Pons (tissue), 1 donor: ENCODE measurements at regions not wholly inside any gene's neighbourhood (a gene's known extent, or its start where the extent isn't known, plus 50 kb on each side); places are given as distances from the start of the nearest gene placed in this dataset.

Experiments
- DNase-seq: peaks from one replicate; pipeline ENCODE4 v3.0.0-alpha.2; 2016; ENCODE audit warnings: low spot score

- DNase-seq = no peak
Measured at GRCh38 chr1:201656311-201657032, 117.5 kb downstream of the NAV1 start.

- no peak for DNase-seq
Measured at GRCh38 chr1:201659572-201659971, 120.6 kb downstream of the NAV1 start.

GRCh38 chr1:201660931-201661822 lies 122.2 kb downstream of the NAV1 start:
- DNase-seq = no peak

- DNase-seq = no peak
Measured at GRCh38 chr1:201661823-201662359, 123.0 kb downstream of the NAV1 start.

GRCh38 chr1:201662646-201663045 lies 123.7 kb downstream of the NAV1 start:
- no peak for DNase-seq

- no peak for DNase-seq
Measured at GRCh38 chr1:201663491-201664113, 124.7 kb downstream of the NAV1 start.

GRCh38 chr1:201665036-201665435 lies 126.1 kb downstream of the NAV1 start:
- peak; percentile 58 for DNase-seq

- no peak for DNase-seq
Measured at GRCh38 chr1:201666102-201666501, 127.2 kb downstream of the NAV1 start.

DNA sequence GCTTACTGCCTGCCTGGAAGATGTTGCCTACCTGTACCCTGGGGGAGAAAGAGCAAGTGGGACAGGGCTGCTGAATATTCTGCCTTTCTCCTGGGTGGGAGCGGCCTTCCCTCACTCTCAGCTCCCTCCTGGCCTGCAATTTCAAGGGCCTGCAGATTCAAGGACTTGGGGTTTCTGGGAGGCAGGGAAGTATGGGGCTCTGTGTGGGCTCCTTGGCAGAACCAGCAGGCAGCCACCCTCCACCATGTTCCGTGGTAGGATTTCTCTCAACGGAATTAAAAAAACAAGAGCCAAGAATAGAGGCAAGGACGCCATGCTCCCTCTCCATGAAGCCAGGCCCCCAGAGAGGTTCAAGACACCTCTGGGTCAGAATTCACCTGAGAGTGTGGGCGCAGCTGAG lies 127.7 kb downstream of the NAV1 start:
- no peak for DNase-seq

DNA sequence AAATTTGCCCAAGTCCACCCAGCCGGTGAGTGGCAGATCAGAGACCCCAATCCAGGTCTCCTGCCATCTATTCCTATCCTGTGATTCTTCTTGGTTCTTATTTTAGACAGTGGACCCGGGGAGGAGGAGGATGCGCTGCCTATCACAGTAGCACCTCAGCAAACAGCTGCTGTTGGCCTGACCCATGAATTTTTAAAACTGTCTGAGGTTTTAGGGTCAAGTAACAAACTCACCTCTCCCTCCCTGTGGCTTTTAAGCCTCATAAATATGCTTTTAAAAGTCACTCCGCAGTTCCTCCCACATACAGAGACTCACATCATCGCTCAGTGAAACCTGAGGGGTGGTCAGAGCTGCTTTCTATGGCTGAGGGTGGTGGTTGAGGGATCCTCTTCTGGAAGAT lies 128.6 kb downstream of the NAV1 start:
- DNase-seq = no peak

- DNase-seq = no peak
Measured at GRCh38 chr1:201670517-201670916, 131.6 kb downstream of the NAV1 start.

DNA sequence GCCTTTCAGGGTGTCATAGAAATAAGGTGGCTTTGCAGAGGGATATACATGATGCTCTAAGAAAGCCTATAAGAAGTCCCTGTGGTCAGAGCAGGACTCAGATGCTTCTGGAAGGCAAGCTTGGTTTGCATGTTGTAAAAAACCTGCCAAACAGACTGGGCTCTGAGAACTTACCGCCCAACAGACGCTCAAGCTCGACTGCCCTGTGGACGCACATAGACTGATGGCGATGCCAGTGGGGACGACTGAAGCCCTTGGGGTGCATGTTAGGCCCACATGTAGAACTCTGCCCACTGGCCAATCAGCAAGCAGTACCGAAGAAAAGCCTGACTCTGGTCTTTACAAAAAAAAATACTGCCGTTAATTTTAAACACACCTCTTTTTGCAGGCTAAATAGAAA lies 133.8 kb downstream of the NAV1 start:
- no peak for DNase-seq

- no peak for DNase-seq
Measured at GRCh38 chr1:201673093-201673492, 134.2 kb downstream of the NAV1 start.

DNA sequence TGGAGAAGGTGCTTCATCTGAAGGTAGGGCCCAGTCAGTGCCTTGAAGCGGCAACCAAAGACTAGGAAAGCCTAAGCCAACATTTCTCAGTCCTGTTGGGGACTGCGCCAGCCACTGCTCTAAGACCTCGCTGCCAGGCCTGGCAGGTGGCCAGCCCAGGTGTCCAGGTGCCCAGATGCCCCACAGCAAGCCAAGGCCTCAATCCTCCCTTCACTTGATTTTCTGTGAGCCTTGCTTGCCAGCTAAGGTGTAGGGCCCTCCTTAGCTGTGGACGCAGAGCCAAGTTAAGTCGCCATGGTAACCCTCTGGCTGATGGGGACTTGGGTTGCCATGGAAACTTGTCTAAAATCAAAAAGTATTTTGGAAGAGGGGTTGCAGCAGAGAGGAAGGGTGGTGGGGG lies 135.0 kb downstream of the NAV1 start:
- no peak for DNase-seq

DNA sequence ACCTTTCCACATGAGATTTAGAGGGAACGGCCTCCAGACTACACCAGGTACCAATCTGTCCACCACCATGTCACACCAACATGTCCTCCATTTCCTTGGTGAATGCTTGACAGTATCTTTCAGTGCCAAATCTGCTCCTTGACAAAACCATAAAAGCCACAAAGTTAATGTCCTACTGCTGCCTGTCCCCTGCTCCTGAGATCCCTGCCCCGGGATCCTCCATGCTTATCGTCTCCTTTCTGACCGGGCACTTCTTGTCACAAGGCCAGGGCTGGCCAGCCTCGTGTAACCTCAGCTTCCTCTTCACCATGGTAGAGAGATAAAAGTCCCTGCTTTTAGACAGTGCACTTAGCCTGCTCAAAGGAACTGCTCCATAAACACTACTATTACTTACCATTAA lies 136.2 kb downstream of the NAV1 start:
- DNase-seq = peak; percentile 49

GRCh38 chr1:201676197-201676596 lies 137.3 kb downstream of the NAV1 start:
- DNase-seq = no peak

- DNase-seq = no peak
Measured at GRCh38 chr1:201676641-201677040, 137.7 kb downstream of the NAV1 start.

DNA sequence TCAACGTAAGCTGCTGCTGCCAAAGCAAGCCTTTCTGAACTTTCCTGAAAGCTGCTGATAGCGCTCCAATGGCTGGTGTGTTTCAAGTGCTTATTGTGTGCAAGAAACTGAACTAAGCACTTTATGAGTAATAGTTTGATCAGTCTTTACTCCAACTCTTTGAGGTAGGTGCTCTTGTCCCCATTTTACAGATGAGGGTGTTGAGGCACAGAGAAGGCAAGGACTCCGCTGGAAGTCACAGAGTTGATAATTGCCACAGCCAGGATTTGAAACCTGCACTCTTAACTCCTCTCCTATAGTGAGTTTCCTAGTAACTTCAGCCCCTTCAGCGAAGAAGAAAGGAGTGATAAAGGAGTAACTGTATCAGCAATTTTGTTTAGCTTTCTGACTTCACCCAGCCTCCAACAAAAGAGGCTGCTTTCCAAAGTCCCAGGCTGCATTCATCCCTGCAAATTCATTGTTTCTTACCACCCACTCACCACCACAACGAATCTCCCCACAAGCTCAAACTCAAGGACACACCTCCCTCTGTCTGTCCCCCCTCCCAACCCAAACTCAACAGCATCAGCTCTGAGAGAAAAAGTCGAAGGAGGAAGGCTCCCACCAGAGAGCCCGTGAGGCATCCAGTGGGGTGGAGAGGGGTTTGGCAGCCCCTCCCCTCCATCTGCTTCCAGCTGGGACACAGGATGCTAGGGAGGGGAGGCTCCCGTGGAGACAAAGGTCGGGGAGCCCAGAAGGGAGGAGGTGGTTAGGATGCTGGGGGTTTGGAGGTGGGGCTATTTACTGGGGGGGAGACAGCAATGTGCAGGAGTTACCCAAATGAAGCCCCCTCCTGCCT lies 139.6 kb downstream of the NAV1 start:
- no peak for DNase-seq

GRCh38 chr1:201681375-201681774 lies 142.4 kb downstream of the NAV1 start:
- DNase-seq = no peak

- no peak for DNase-seq
Measured at GRCh38 chr1:201682964-201683363, 144.0 kb downstream of the NAV1 start.

DNA sequence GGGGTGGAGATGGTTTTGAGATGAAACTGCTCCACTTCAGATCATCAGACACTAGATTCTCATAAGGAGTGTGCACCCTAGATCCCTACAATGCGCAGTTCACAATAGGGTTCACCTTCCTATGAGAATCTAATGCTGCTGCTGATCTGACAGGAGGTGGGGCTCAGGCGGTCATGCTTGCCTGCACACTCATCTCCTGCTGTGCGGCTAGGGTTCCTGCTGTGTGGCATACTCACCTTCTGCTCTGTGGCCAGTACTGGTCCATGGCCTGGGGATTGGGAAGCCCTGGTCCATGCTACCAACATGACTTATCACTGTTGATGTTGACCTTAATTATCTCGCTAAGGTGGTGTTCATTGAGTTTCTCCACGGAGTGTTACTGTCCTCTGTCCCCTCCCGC lies 144.5 kb downstream of the NAV1 start:
- no peak for DNase-seq

GRCh38 chr1:201685485-201685884 lies 143.5 kb upstream of the IPO9 start:
- no peak for DNase-seq
